OCI-LY7 (cell line): ENCODE measurements at regions not wholly inside any gene's neighbourhood (a gene's known extent, or its start where the extent isn't known, plus 50 kb on each side); places are given as distances from the start of the nearest gene placed in this dataset.

ENCODE experiments used
- BruUV-seq: library from RNA; stranded (reverse); fragments of 400-500 nt; replicated peaks from 2 replicates; lab custom pipeline; 2021; lab: Mats Ljungman, UMichigan
- CTCF ChIA-PET: fragments of 300-600 bp; sonication (Branson Sonifier 250); formaldehyde crosslinking; loops from one replicate; lab custom pipeline; 2022; ENCODE audit warnings: antibody characterized with exemption; ENCODE audit not compliant: unreplicated experiment; lab: Charles Lee
- POLR2A ChIA-PET: fragments of 300-600 bp; sonication (Branson Sonifier 250); formaldehyde crosslinking; loops from one replicate; lab custom pipeline; 2022; ENCODE audit warnings: antibody characterized with exemption; lab: Charles Lee
- DNase-seq: peaks from one replicate; pipeline ENCODE4 v3.0.0-alpha.2; 2015; ENCODE audit warnings: low spot score
- H2AFZ ChIP-seq: fragments of 200-600 bp; sonication (generic), shearing (Covaris generic); 2 replicates; pipeline ENCODE4 v1.6.1; 2014; ENCODE audit warnings: mild to moderate bottlenecking, antibody characterized with exemption, low read length, moderate library complexity
- H3K27ac ChIP-seq: fragments of 200-600 bp; sonication (generic); 2 replicates; pipeline ENCODE4 v1.5.1; 2014; ENCODE audit warnings: mixed run types, low read depth, mild to moderate bottlenecking, moderate library complexity, low read length, inconsistent platforms; ENCODE audit not compliant: poor library complexity, severe bottlenecking
- H3K36me3 ChIP-seq: fragments of 200-600 bp; sonication (generic); 2 replicates; pipeline ENCODE4 v1.6.1; 2014; ENCODE audit warnings: mild to moderate bottlenecking, antibody characterized with exemption, low read length, moderate library complexity, mixed read lengths; ENCODE audit not compliant: insufficient read depth
- H3K4me1 ChIP-seq: fragments of 200-600 bp; sonication (generic); 2 replicates; pipeline ENCODE4 v1.5.1; 2014; ENCODE audit warnings: mild to moderate bottlenecking, low read length; ENCODE audit not compliant: insufficient read depth, poor library complexity, severe bottlenecking
- H3K4me2 ChIP-seq: fragments of 200-600 bp; sonication (generic); 2 replicates; pipeline ENCODE4 v1.6.1; 2014; ENCODE audit warnings: mild to moderate bottlenecking, low read length
- H3K4me3 ChIP-seq: fragments of 200-600 bp; sonication (generic); 2 replicates; pipeline ENCODE4 v1.5.1; 2014; ENCODE audit warnings: mild to moderate bottlenecking, low read depth, low read length; ENCODE audit not compliant: poor library complexity, severe bottlenecking
- H3K79me2 ChIP-seq: fragments of 200-600 bp; sonication (generic); 2 replicates; pipeline ENCODE4 v1.6.1; 2016; ENCODE audit warnings: low read depth, mild to moderate bottlenecking, low read length, moderate library complexity, mixed read lengths; ENCODE audit not compliant: insufficient read depth
- H3K9me2 ChIP-seq: fragments of 200-600 bp; sonication (generic); 2 replicates; pipeline ENCODE4 v1.6.1; 2016; ENCODE audit warnings: mild to moderate bottlenecking, low read length, mixed read lengths; ENCODE audit not compliant: insufficient read depth
- H3K9me3 ChIP-seq: fragments of 200-600 bp; sonication (generic); 2 replicates; pipeline ENCODE4 v1.6.1; 2014; ENCODE audit warnings: mild to moderate bottlenecking, mixed run types, low read length, mixed read lengths
- H4K20me1 ChIP-seq: fragments of 200-600 bp; sonication (generic); 2 replicates; pipeline ENCODE4 v1.6.1; 2014; ENCODE audit warnings: mild to moderate bottlenecking, antibody characterized with exemption, low read length, moderate library complexity, mixed read lengths; ENCODE audit not compliant: insufficient read depth
- EZH2phosphoT487 ChIP-seq: fragments of 200-600 bp; sonication (generic); IDR thresholded peaks from 2 replicates; pipeline ENCODE4 v1.6.1; 2018; ENCODE audit warnings: low read depth, borderline replicate concordance, mild to moderate bottlenecking, mixed run types, antibody characterized with exemption, low read length, moderate library complexity, mixed read lengths
- intact Hi-C: fragments of 100-400 bp; cut with micrococcal nuclease; formaldehyde crosslinking; loops from one replicate; pipeline ENCODE4 v1.10.0; 2022; ENCODE audit not compliant: unreplicated experiment
- TF ChIP-seq, protein P1 (sequence below): fragments of 200-600 bp; sonication (generic); conservative IDR thresholded peaks from 2 replicates; pipeline ENCODE4 v1.5.1; 2014; ENCODE audit warnings: mild to moderate bottlenecking, antibody characterized with exemption, low read length, moderate library complexity, mixed read lengths

DNA sequence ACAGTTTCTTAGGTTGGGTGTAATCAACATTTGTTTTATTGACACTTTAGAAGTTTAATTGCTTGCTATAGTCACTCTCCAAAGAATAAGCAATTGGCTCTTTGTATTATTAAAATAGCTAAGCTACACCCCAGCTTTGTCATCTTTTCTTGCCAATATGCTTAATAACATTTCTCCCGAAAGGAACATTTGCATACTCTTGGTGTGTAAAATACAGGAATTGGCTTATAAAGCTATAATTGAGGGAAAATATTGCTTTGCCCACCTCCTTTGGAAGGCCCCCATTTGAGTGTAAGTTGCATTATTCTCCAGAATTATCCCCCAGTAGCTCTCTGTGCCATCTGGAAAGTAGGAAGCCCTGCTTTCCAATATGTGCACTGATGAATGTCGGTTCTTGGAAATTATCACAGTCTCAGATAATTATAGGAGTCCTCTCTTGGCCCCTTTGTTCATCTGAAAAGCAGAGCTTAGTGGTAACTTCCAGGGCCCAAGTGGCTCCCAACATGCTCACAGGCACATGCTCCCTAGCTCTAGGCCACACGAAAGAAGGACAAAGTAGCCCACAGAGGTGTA is 92.4 kb upstream of the B3GAT2 start:
- CTCF ChIA-PET: no interaction called here

DNA sequence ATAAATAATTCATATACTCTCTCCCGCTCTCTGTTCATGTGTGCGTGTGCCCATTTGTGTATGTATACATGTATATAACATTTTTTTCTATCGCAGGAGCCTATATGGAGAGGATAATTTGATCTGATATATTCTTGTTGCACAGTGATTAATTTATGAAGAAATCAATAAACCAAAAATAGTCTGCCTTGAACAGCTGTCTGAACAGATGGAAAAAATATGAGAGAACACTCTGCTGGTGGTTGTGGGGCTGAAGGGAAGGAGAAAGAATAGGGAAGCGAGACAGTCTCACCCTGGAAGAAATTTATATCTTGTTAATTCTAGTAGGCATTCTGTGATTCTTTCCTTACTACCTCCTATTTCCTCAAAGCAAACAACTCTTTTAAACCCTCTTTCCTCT is 96.6 kb upstream of the B3GAT2 start:
- Histone ChIP-seq H3K4me2 (no peak overlapping the region), H3K9me3 (no peaks in the 10 kb centered on the region), H3K4me3 (no peak overlapping the region), H3K27ac (no peak overlapping the region), H3K79me2 (no peaks in the 10 kb centered on the region), H3K9me2 (no peaks in the 10 kb centered on the region), H3K36me3 (no peaks in the 10 kb centered on the region), H4K20me1 (no peaks in the 10 kb centered on the region), H2AFZ (no peak overlapping the region), H3K4me1 (no peaks in the 10 kb centered on the region)
- ChIA-PET POLR2A (no interaction called here), CTCF (no interaction called here)
- no peak for DNase-seq
- intact Hi-C loops: no loop called here
- no peak for TF ChIP-seq EZH2phosphoT487
- TF ChIP-seq, protein P1, sequence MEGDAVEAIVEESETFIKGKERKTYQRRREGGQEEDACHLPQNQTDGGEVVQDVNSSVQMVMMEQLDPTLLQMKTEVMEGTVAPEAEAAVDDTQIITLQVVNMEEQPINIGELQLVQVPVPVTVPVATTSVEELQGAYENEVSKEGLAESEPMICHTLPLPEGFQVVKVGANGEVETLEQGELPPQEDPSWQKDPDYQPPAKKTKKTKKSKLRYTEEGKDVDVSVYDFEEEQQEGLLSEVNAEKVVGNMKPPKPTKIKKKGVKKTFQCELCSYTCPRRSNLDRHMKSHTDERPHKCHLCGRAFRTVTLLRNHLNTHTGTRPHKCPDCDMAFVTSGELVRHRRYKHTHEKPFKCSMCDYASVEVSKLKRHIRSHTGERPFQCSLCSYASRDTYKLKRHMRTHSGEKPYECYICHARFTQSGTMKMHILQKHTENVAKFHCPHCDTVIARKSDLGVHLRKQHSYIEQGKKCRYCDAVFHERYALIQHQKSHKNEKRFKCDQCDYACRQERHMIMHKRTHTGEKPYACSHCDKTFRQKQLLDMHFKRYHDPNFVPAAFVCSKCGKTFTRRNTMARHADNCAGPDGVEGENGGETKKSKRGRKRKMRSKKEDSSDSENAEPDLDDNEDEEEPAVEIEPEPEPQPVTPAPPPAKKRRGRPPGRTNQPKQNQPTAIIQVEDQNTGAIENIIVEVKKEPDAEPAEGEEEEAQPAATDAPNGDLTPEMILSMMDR: no peak
- no TSS peak for BruUV-seq

More for the DNA sequence above, 92.4 kb upstream of the B3GAT2 start:
- TF ChIP-seq EZH2phosphoT487: no peak
- TF ChIP-seq, protein P1: no peak
- no peaks in the 10 kb centered on the region for H3K4me1 ChIP-seq
- H3K79me2 ChIP-seq: no peaks in the 10 kb centered on the region
- H3K9me2 ChIP-seq: no peaks in the 10 kb centered on the region
- no peaks in the 10 kb centered on the region for H4K20me1 ChIP-seq
- POLR2A ChIA-PET: no interaction called here
- no peak overlapping the region for H3K4me3 ChIP-seq
- H3K9me3 ChIP-seq: no peaks in the 10 kb centered on the region
- H3K27ac ChIP-seq: no peak overlapping the region
- intact Hi-C loops: no loop called here
- no TSS peak for BruUV-seq
- H3K36me3 ChIP-seq: no peaks in the 10 kb centered on the region
- H3K4me2 ChIP-seq: no peak overlapping the region
- DNase-seq: no peak
- H2AFZ ChIP-seq: no peak overlapping the region

DNA sequence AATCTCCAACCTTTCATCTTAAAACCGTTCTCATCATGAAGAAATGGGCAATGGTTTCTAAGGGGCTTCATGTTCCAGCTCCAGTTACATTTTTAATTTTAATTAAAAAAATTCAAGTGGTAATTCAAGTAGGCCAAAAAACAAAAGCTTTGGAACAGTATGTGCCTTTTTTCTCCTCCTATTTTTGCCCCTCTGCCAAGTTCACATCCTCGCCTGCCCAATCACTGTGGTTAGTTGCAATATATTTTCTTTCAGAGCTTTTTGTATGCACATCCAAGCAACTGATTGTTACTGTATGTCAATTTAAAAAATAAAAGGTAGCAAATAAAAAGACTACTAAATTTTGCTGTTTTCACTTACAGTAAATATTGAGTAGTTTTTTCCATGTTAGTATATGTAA is 99.8 kb upstream of the B3GAT2 start:
- ChIA-PET CTCF (no interaction called here), POLR2A (no interaction called here)
- no TSS peak for BruUV-seq
- Histone ChIP-seq H3K79me2 (no peaks in the 10 kb centered on the region), H3K4me3 (no peak overlapping the region), H4K20me1 (no peaks in the 10 kb centered on the region), H2AFZ (no peak overlapping the region), H3K4me2 (no peak overlapping the region), H3K27ac (no peak overlapping the region), H3K36me3 (no peaks in the 10 kb centered on the region), H3K4me1 (no peaks in the 10 kb centered on the region), H3K9me3 (no peaks in the 10 kb centered on the region), H3K9me2 (no peaks in the 10 kb centered on the region)
- no peak for DNase-seq
- TF ChIP-seq EZH2phosphoT487: no peak
- TF ChIP-seq, protein P1: no peak
- intact Hi-C loops: no loop called here
